H9 (cell line): ENCODE measurements at regions not wholly inside any gene's neighbourhood (a gene's known extent, or its start where the extent isn't known, plus 50 kb on each side); places are given as distances from the start of the nearest gene placed in this dataset.

ENCODE experiments used
- DNase-seq: peaks from one replicate; pipeline ENCODE4 v3.0.0-alpha.2; 2017
- H2AFZ ChIP-seq: one replicate; pipeline ENCODE4 v1.6.1; 2013; ENCODE audit warnings: mild to moderate bottlenecking, low read length, control low read depth, moderate library complexity
- H2AK5ac ChIP-seq: 2 replicates; pipeline ENCODE4 v1.6.1; 2013; ENCODE audit warnings: low read length, control low read depth, mixed read lengths; ENCODE audit not compliant: insufficient read length
- H2BK120ac ChIP-seq: one replicate; pipeline ENCODE4 v1.6.1; 2013; ENCODE audit warnings: low read depth, mild to moderate bottlenecking, low read length, control low read depth, inconsistent platforms; ENCODE audit not compliant: poor library complexity, severe bottlenecking
- H2BK12ac ChIP-seq: 2 replicates; pipeline ENCODE4 v1.6.1; 2013; ENCODE audit warnings: low read length, control low read depth, mixed read lengths, low read depth; ENCODE audit not compliant: insufficient read length
- H2BK15ac ChIP-seq: 2 replicates; pipeline ENCODE4 v1.6.1; 2013; ENCODE audit warnings: low read depth, low read length, control low read depth
- H2BK20ac ChIP-seq: one replicate; pipeline ENCODE4 v1.6.1; 2013; ENCODE audit warnings: low read depth, mild to moderate bottlenecking, low read length, control low read depth, inconsistent platforms; ENCODE audit not compliant: poor library complexity, severe bottlenecking
- H2BK5ac ChIP-seq: 2 replicates; pipeline ENCODE4 v1.6.1; 2013; ENCODE audit warnings: low read length, control low read depth, mixed read lengths; ENCODE audit not compliant: insufficient read length
- H3K14ac ChIP-seq: 2 replicates; pipeline ENCODE4 v1.6.1; 2013; ENCODE audit warnings: low read length, control low read depth; ENCODE audit not compliant: insufficient read depth
- H3K18ac ChIP-seq: 2 replicates; pipeline ENCODE4 v1.6.1; 2013; ENCODE audit warnings: low read depth, mild to moderate bottlenecking, mixed read lengths, low read length, control low read depth; ENCODE audit not compliant: insufficient read length
- H3K23ac ChIP-seq: 2 replicates; pipeline ENCODE4 v1.6.1; 2013; ENCODE audit warnings: low read length, control low read depth, mixed read lengths, low read depth; ENCODE audit not compliant: insufficient read length
- H3K23me2 ChIP-seq: 2 replicates; pipeline ENCODE4 v1.6.1; 2013; ENCODE audit warnings: low read depth, mild to moderate bottlenecking, mixed read lengths, low read length, control low read depth; ENCODE audit not compliant: insufficient read length, poor library complexity, severe bottlenecking
- H3K27ac ChIP-seq: 2 replicates; pipeline ENCODE4 v1.5.1; 2013; ENCODE audit warnings: low read length, control low read depth, mixed read lengths, low read depth; ENCODE audit not compliant: insufficient read length
- H3K27me3 ChIP-seq: 2 replicates; pipeline ENCODE4 v1.6.1; 2013; ENCODE audit warnings: low read length, control low read depth, inconsistent platforms; ENCODE audit not compliant: insufficient read depth
- H3K4ac ChIP-seq: 2 replicates; pipeline ENCODE4 v1.6.1; 2013; ENCODE audit warnings: low read depth, mild to moderate bottlenecking, control low read depth, inconsistent platforms, low read length, moderate library complexity
- H3K4me1 ChIP-seq: 2 replicates; pipeline ENCODE4 v1.6.1; 2013; ENCODE audit warnings: low read length, control low read depth, inconsistent platforms; ENCODE audit not compliant: insufficient read depth
- H3K4me2 ChIP-seq: 2 replicates; pipeline ENCODE4 v1.6.1; 2013; ENCODE audit warnings: low read length, control low read depth, mixed read lengths; ENCODE audit not compliant: insufficient read length, insufficient read depth
- H3K56ac ChIP-seq: 2 replicates; pipeline ENCODE4 v1.6.1; 2013; ENCODE audit warnings: low read depth, mild to moderate bottlenecking, mixed read lengths, low read length, control low read depth; ENCODE audit not compliant: insufficient read length
- H3K79me1 ChIP-seq: 2 replicates; pipeline ENCODE4 v1.6.1; 2013; ENCODE audit warnings: low read depth, mild to moderate bottlenecking, moderate library complexity, low read length, control low read depth, inconsistent platforms; ENCODE audit not compliant: insufficient read depth, poor library complexity, severe bottlenecking
- H3K79me2 ChIP-seq: 2 replicates; pipeline ENCODE4 v1.6.1; 2013; ENCODE audit warnings: low read length, control low read depth, inconsistent platforms; ENCODE audit not compliant: insufficient read depth
- H3K9ac ChIP-seq: 2 replicates; pipeline ENCODE4 v1.6.1; 2013; ENCODE audit warnings: low read length, control low read depth, mixed read lengths; ENCODE audit not compliant: insufficient read length; ENCODE audit errors: extremely low read depth
- H3K9me3 ChIP-seq: one replicate; pipeline ENCODE4 v1.6.1; 2013; ENCODE audit warnings: low read depth, low read length, inconsistent platforms; ENCODE audit not compliant: control insufficient read depth
- H3T11ph ChIP-seq: one replicate; pipeline ENCODE4 v1.6.1; 2013; ENCODE audit warnings: mild to moderate bottlenecking, low read length, control low read depth, inconsistent platforms
- H4K20me1 ChIP-seq: one replicate; pipeline ENCODE4 v1.6.1; 2013; ENCODE audit not compliant: control insufficient read depth, insufficient read length, insufficient read depth
- H4K5ac ChIP-seq: 2 replicates; pipeline ENCODE4 v1.6.1; 2013; ENCODE audit warnings: low read depth, mild to moderate bottlenecking, mixed read lengths, low read length, control low read depth; ENCODE audit not compliant: insufficient read length
- H4K8ac ChIP-seq: replicated peaks from 2 replicates; pipeline ENCODE4 v1.6.1; 2013; ENCODE audit warnings: low read length, control low read depth, mixed read lengths, low read depth; ENCODE audit not compliant: insufficient read length
- H4K91ac ChIP-seq: 2 replicates; pipeline ENCODE4 v1.6.1; 2013; ENCODE audit warnings: low read depth, mild to moderate bottlenecking, moderate library complexity, mixed read lengths, low read length, control low read depth; ENCODE audit not compliant: insufficient read length
- H3K27ac Mint-ChIP-seq, 3 experiments: 2 replicates in 2 of 3; 3 replicates in 1 of 3; pipeline ENCODE4 v1.8.0; 2020 to 2021; ENCODE audit warnings: mixed read lengths in 3 of 3, mild to moderate bottlenecking in 1 of 3, moderate library complexity in 1 of 3
- H3K27me3 Mint-ChIP-seq: 2 replicates; pipeline ENCODE4 v1.8.0; 2021; ENCODE audit warnings: low read depth, mild to moderate bottlenecking, moderate library complexity, mixed read lengths
- H3K36me3 Mint-ChIP-seq, 3 experiments: 2 replicates in 2 of 3; 3 replicates in 1 of 3; pipeline ENCODE4 v1.8.0; 2020 to 2021; ENCODE audit warnings: low read depth in 3 of 3, mixed read lengths in 3 of 3; ENCODE audit not compliant: insufficient read depth in 1 of 3
- H3K4me1 Mint-ChIP-seq, 2 experiments: 2 replicates each; pipeline ENCODE4 v1.8.0; 2020; ENCODE audit warnings: mixed read lengths in 2 of 2
- H3K4me3 Mint-ChIP-seq, 2 experiments: 2 replicates in 1 of 2; 3 replicates in 1 of 2; pipeline ENCODE4 v1.8.0; 2020 to 2021; ENCODE audit warnings: mild to moderate bottlenecking in 2 of 2, mixed read lengths in 2 of 2, moderate library complexity in 1 of 2
- H3K9me3 Mint-ChIP-seq, 2 experiments: 2 replicates in 1 of 2; 3 replicates in 1 of 2; pipeline ENCODE4 v1.8.0; 2020; ENCODE audit warnings: mild to moderate bottlenecking in 2 of 2, mixed read lengths in 2 of 2, moderate library complexity in 1 of 2
- CTCF ChIP-seq: fragments of 200-600 bp; sonication (generic); conservative IDR thresholded peaks from 3 replicates; pipeline ENCODE4 v1.8.0; 2021; ENCODE audit warnings: antibody characterized with exemption, mild to moderate bottlenecking
- WGBS: extraction: QIAGEN DNeasy Blood & Tissue Kit; methylation state at CpG from one replicate; pipeline ENCODE4 v1.1.7; 2013; ENCODE audit warnings: missing lambda C conversion rate, low lambda C conversion rate, mixed read lengths; ENCODE audit not compliant: insufficient read length; ENCODE audit errors: extremely low coverage; 5-methylcytosine and 5-hydroxymethylcytosine counted together

- Mint-ChIP-seq H3K4me1 (peaks cover 51 to 52% of the 10 kb centered on the region in 2 experiments), H3K4me3 (no peak overlapping the region), H3K9me3 (no peaks in the 10 kb centered on the region; a peak in 1 of 5 replicates), H3K36me3 (no peaks in the 10 kb centered on the region), H3K27ac (no peak overlapping the region), H3K27me3 (no peaks in the 10 kb centered on the region)
- Histone ChIP-seq H3K27ac (no peak overlapping the region), H3K79me2 (no peaks in the 10 kb centered on the region), H3K4me2 (no peak overlapping the region), H3K9me3 (no peaks in the 10 kb centered on the region), H3K56ac (no peak overlapping the region), H2BK5ac (no peak overlapping the region), H3T11ph (no peak overlapping the region), H2BK15ac (no peak overlapping the region), H2BK20ac (no peak overlapping the region), H2BK12ac (peak overlapping the region; percentile 30), H4K20me1 (no peaks in the 10 kb centered on the region), H4K5ac (no peak overlapping the region), H2AFZ (no peak overlapping the region), H3K27me3 (no peaks in the 10 kb centered on the region), H4K91ac (no peak overlapping the region), H3K9ac (no peak overlapping the region), H3K14ac (no peak overlapping the region), H3K4ac (no peak overlapping the region), H3K18ac (no peak overlapping the region), H2BK120ac (no peak overlapping the region), H4K8ac (no peak overlapping the region), H3K23me2 (no peaks in the 10 kb centered on the region), H2AK5ac (no peak overlapping the region), H3K4me1 (peaks cover 18% of the 10 kb centered on the region; the same call in 1 of the 2 replicates), H3K23ac (no peak overlapping the region), H3K79me1 (no peaks in the 10 kb centered on the region)
- no peak for TF ChIP-seq CTCF
- no peak for DNase-seq
- WGBS: no CpG with 5 or more reads among the region's 2 CpGs
Measured at GRCh38 chr14:55754471-55754870, 174.5 kb downstream of the KTN1 start.
